Stomach (tissue), 4 donors: ENCODE measurements at regions not wholly inside any gene's neighbourhood (a gene's known extent, or its start where the extent isn't known, plus 50 kb on each side); places are given as distances from the start of the nearest gene placed in this dataset.

Source experiments
- CTCF ChIP-seq, 7 experiments: fragments of 450-650 bp in 4 of 7; fragments of 200-600 bp in 3 of 7; sonication (generic) in 3 of 7; IDR thresholded peaks; one replicate each; pipeline ENCODE4 v1.5.1; 2016 to 2019; ENCODE audit warnings: antibody characterized with exemption in 7 of 7, control low read depth in 2 of 7, mild to moderate bottlenecking in 1 of 7
- POLR2A ChIP-seq, 4 donors: fragments of 450-650 bp; IDR thresholded peaks; one replicate each; pipeline ENCODE4 v1.6.1; 2016; ENCODE audit warnings: antibody characterized with exemption in 4 of 4, control low read depth in 2 of 4, mild to moderate bottlenecking in 1 of 4, moderate library complexity in 1 of 4
- POLR2AphosphoS5 ChIP-seq, 3 donors: sonication (generic); formaldehyde crosslinking; IDR thresholded peaks; one replicate each; pipeline ENCODE4 v1.6.1; 2016; ENCODE audit warnings: antibody characterized with exemption in 3 of 3

- TF ChIP-seq CTCF (IDR thresholded peaks at IDR 0.05): no peak
- no peak for TF ChIP-seq POLR2AphosphoS5 (IDR thresholded peaks at IDR 0.05)
- no peak for TF ChIP-seq POLR2A (IDR thresholded peaks at IDR 0.05)
These were observed 224.6 kb downstream of the ARL6IP6 start for GRCh38 chr2:152942940-152943440.
